ENCODE measurements at regions not wholly inside any gene's neighbourhood (a gene's known extent, or its start where the extent isn't known, plus 50 kb on each side); places are given as distances from the start of the nearest gene placed in this dataset.

DNA sequence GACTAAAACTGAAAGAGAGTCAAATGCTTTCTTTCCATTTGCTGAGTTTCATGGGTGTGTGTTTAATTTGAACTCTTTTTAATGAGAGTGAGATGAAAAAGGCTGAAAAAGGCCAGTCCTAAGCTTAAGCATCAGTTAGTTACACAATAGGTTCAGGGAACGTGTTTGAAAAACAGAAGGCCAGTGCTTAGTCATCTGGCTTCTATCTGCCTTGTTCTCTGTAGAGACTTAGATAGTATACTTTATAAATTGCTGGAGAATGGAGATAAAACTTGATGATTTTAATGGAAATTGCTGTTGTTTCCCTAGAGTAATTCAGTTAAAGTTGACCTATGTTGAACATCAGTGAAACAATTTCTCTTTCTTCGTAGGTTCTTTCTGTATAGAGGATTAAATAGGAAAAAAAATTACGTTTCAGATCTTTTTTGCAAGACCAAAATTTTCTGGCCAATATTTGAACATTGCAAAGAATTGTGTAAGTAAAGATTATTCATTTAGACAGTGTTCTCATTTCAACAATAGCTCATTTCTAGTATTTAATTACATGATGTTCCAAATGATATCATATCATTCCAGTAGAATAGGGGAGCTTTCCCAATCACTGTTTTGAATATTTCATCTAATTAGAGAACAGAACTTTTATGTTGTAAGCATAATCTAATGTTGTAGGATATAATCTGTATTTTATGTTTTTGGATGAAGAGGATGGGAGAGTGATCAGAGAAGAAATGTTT lies 1088.8 kb downstream of the ADGRL3 start:
- Mint-ChIP-seq H3K36me3 (ENCODE audit: low read depth) (no peaks in the 10 kb centered on the region), H3K4me3 (no peak overlapping the region), H3K4me1 (no peaks in the 10 kb centered on the region), H3K27ac (no peak overlapping the region), H3K9me3 (no peaks in the 10 kb centered on the region), H3K27me3 (no peaks in the 10 kb centered on the region)
- CTCF ChIA-PET: no interaction called here
- POLR2A ChIA-PET: no interaction called here
- DNase-seq: no peak

- Mint-ChIP-seq H3K36me3 (ENCODE audit: low read depth) (no peaks in the 10 kb centered on the region), H3K27ac (no peak overlapping the region), H3K4me1 (no peaks in the 10 kb centered on the region), H3K9me3 (peaks cover 3% of the 10 kb centered on the region), H3K4me3 (no peak overlapping the region), H3K27me3 (no peaks in the 10 kb centered on the region)
- no peak for DNase-seq
- ChIA-PET POLR2A (no interaction called here), CTCF (no interaction called here)
These were observed 1084.9 kb downstream of the ADGRL3 start for GRCh38 chr4:62285026-62285425.

DNA sequence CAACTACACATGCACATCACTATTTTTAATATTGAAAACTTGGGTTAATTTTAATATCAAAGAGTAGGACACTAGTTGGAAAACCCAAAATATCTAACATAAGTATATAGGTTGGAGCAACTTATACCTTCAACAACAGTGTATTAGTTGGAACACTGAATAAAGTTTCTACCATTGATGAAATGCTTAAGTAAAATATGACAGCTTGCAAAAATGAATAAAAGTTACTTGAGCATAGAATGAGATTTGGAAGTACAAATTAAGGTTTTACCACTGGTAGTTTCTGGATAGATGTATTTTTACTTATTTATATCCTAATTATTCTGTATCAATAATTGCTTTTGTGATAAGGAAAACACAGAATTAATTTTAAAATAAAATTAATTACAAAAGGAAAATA lies 1079.6 kb downstream of the ADGRL3 start:
- DNase-seq: no peak
- Mint-ChIP-seq H3K27ac (no peak overlapping the region), H3K4me1 (no peaks in the 10 kb centered on the region), H3K36me3 (ENCODE audit: low read depth) (no peaks in the 10 kb centered on the region), H3K27me3 (no peaks in the 10 kb centered on the region), H3K9me3 (peaks cover 3% of the 10 kb centered on the region), H3K4me3 (no peak overlapping the region)
- ChIA-PET CTCF (no interaction called here), POLR2A (no interaction called here)

- Mint-ChIP-seq H3K4me3 (no peak overlapping the region), H3K4me1 (no peaks in the 10 kb centered on the region), H3K36me3 (ENCODE audit: low read depth) (no peaks in the 10 kb centered on the region), H3K9me3 (peaks cover 10% of the 10 kb centered on the region), H3K27me3 (no peaks in the 10 kb centered on the region), H3K27ac (no peak overlapping the region)
- ChIA-PET POLR2A (no interaction called here), CTCF (no interaction called here)
- no peak for DNase-seq
These were observed 1075.3 kb downstream of the ADGRL3 start for GRCh38 chr4:62275470-62275869.

- POLR2A ChIA-PET: no interaction called here
- peaks cover 10% of the 10 kb centered on the region for H3K9me3 Mint-ChIP-seq
- no peaks in the 10 kb centered on the region for H3K27me3 Mint-ChIP-seq
- H3K4me1 Mint-ChIP-seq: no peaks in the 10 kb centered on the region
- H3K27ac Mint-ChIP-seq: no peak overlapping the region
- CTCF ChIA-PET: no interaction called here
- DNase-seq: no peak
- H3K36me3 Mint-ChIP-seq (ENCODE audit: low read depth): no peaks in the 10 kb centered on the region
- no peak overlapping the region for H3K4me3 Mint-ChIP-seq
These were observed 1074.7 kb downstream of the ADGRL3 start for GRCh38 chr4:62274782-62275181.

DNA sequence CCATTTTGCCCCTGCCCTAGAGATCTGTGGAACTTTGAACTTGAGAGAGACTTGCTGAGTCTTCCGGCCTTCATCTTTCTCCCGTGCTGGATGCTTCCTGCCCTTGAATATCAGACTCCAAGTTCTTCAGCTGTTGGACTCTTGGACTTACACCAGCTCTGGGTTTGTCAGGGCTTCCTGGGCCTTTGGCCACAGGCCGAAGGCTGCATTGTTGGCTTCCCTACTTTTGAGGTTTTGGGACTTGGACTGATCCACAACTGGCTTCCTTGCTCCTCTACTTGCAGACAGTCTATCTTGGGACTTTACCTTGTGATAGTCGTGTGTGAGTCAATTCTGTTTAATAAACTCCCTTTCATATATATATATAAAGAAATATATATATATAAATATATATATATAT lies 1071.0 kb downstream of the ADGRL3 start:
- no peaks in the 10 kb centered on the region for H3K36me3 Mint-ChIP-seq (ENCODE audit: low read depth)
- no peak overlapping the region for H3K27ac Mint-ChIP-seq
- ChIA-PET POLR2A (no interaction called here), CTCF (no interaction called here)
- no peaks in the 10 kb centered on the region for H3K27me3 Mint-ChIP-seq
- H3K4me1 Mint-ChIP-seq: no peaks in the 10 kb centered on the region
- DNase-seq: no peak
- H3K9me3 Mint-ChIP-seq: peaks cover 12% of the 10 kb centered on the region
- H3K4me3 Mint-ChIP-seq: no peak overlapping the region

DNA sequence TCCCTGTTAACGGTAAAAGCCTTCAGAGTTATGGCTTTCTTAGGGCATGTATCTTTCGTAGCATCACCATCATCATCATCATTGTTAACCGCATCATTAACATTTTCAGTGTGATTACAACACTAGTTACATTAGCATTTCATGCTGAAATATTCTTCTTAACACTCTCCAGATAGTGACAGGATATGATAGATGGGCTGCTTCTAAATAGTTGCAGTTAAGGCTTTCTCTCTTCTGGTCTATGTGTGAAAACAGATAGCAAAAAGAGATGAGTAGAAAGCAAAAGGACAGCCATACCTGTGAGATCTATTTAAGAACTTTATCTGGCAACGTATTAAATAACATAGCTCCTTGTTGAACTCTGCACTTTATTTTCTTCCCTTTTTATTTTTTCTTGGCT lies 1069.8 kb downstream of the ADGRL3 start:
- Mint-ChIP-seq H3K4me3 (no peak overlapping the region), H3K4me1 (no peaks in the 10 kb centered on the region), H3K36me3 (ENCODE audit: low read depth) (no peaks in the 10 kb centered on the region), H3K9me3 (peaks cover 12% of the 10 kb centered on the region), H3K27ac (no peak overlapping the region), H3K27me3 (no peaks in the 10 kb centered on the region)
- POLR2A ChIA-PET: no interaction called here
- no peak for DNase-seq
- CTCF ChIA-PET: no interaction called here

- H3K27me3 Mint-ChIP-seq: no peaks in the 10 kb centered on the region
- H3K27ac Mint-ChIP-seq: no peak overlapping the region
- H3K9me3 Mint-ChIP-seq: peaks cover 6% of the 10 kb centered on the region
- ChIA-PET POLR2A (no interaction called here), CTCF (no interaction called here)
- H3K36me3 Mint-ChIP-seq (ENCODE audit: low read depth): no peaks in the 10 kb centered on the region
- no peak for DNase-seq
- H3K4me1 Mint-ChIP-seq: no peaks in the 10 kb centered on the region
- no peak overlapping the region for H3K4me3 Mint-ChIP-seq
These were observed 1063.3 kb downstream of the ADGRL3 start for GRCh38 chr4:62263454-62263853.

GRCh38 chr4:62262676-62263075 lies 1062.5 kb downstream of the ADGRL3 start:
- CTCF ChIA-PET: no interaction called here
- no peak overlapping the region for H3K4me3 Mint-ChIP-seq

DNA sequence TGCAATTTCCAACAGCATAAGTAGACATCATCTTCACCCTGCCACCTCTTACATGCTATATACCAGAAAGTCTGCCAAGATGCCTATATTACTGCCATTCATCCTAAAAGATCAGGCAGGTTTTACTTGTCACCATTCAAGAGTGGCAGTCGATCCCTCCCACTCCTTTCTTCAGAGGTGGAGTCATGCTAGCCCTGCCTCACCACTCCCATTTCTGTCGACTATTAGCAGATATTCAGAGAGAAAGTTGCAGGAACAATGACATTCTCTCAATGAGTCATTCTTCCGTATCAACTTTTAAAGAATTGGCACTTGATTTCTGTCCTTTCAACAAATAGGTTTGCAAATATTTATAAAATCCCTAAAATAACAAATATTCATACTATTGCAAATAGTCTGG lies 1060.1 kb downstream of the ADGRL3 start:
- ChIA-PET CTCF (no interaction called here), POLR2A (no interaction called here)
- H3K4me1 Mint-ChIP-seq: no peaks in the 10 kb centered on the region
- no peaks in the 10 kb centered on the region for H3K27me3 Mint-ChIP-seq
- DNase-seq: no peak
- H3K9me3 Mint-ChIP-seq: peaks cover 9% of the 10 kb centered on the region
- H3K27ac Mint-ChIP-seq: no peak overlapping the region
- H3K4me3 Mint-ChIP-seq: no peak overlapping the region
- H3K36me3 Mint-ChIP-seq (ENCODE audit: low read depth): no peaks in the 10 kb centered on the region

More at GRCh38 chr4:62262676-62263075, 1062.5 kb downstream of the ADGRL3 start:
- H3K27me3 Mint-ChIP-seq: no peaks in the 10 kb centered on the region
- no peaks in the 10 kb centered on the region for H3K4me1 Mint-ChIP-seq
- H3K9me3 Mint-ChIP-seq: peaks cover 6% of the 10 kb centered on the region
- no peak for DNase-seq
- no peak overlapping the region for H3K27ac Mint-ChIP-seq
- H3K36me3 Mint-ChIP-seq (ENCODE audit: low read depth): no peaks in the 10 kb centered on the region
- POLR2A ChIA-PET: no interaction called here

DNA sequence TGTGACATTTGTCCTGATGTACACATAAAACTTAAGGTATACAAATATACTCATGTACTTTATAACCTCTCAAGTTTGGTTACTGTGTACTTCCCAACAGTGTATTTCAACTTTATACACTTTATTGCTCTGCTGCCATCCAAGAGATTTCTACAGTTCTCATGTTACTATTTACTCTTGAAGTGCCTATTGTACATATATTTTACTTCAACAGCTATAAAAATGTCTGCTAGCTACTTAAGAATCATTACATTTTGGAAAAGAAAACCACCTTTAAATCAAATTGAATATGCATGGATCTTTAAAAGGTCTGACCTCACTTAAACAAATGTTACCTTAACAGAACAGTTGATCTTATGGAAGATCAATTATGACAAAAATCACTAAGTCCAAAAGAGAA lies 1056.4 kb downstream of the ADGRL3 start:
- H3K4me1 Mint-ChIP-seq: no peaks in the 10 kb centered on the region
- H3K9me3 Mint-ChIP-seq: peaks cover 11% of the 10 kb centered on the region
- CTCF ChIA-PET: no interaction called here
- no peak overlapping the region for H3K27ac Mint-ChIP-seq
- no peak for DNase-seq
- H3K4me3 Mint-ChIP-seq: no peak overlapping the region
- no peaks in the 10 kb centered on the region for H3K27me3 Mint-ChIP-seq
- no peaks in the 10 kb centered on the region for H3K36me3 Mint-ChIP-seq (ENCODE audit: low read depth)
- POLR2A ChIA-PET: no interaction called here

- Mint-ChIP-seq H3K36me3 (ENCODE audit: low read depth) (no peaks in the 10 kb centered on the region), H3K27me3 (no peaks in the 10 kb centered on the region), H3K9me3 (peaks cover 9% of the 10 kb centered on the region), H3K4me3 (no peak overlapping the region), H3K4me1 (no peaks in the 10 kb centered on the region), H3K27ac (no peak overlapping the region)
- DNase-seq: no peak
- POLR2A ChIA-PET: no interaction called here
- CTCF ChIA-PET: no interaction called here
These were observed 1052.6 kb downstream of the ADGRL3 start for GRCh38 chr4:62252728-62253127.

DNA sequence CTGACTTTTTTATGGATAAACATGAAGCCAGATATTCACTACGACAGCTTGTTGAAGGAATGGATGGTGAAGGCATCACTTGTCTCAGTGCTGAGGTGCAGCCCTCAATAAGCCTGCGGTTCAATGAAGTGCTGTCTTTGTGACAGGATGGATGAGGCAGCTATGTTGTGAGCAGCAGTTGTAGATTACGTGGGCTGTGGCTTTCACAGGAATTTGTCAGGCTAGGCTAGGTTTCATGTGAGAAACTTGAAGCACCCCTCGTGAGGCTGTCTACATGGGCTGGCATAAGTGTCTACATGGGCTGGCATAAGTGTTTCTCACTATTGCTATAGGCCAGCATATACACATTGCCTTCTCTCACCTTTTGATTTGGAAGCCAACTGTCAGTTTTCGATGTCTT lies 1050.0 kb downstream of the ADGRL3 start:
- no peak for DNase-seq
- Mint-ChIP-seq H3K36me3 (ENCODE audit: low read depth) (no peaks in the 10 kb centered on the region), H3K4me1 (no peaks in the 10 kb centered on the region), H3K27ac (no peak overlapping the region), H3K4me3 (no peak overlapping the region), H3K9me3 (peaks cover 4% of the 10 kb centered on the region), H3K27me3 (no peaks in the 10 kb centered on the region)
- ChIA-PET CTCF (no interaction called here), POLR2A (no interaction called here)

DNA sequence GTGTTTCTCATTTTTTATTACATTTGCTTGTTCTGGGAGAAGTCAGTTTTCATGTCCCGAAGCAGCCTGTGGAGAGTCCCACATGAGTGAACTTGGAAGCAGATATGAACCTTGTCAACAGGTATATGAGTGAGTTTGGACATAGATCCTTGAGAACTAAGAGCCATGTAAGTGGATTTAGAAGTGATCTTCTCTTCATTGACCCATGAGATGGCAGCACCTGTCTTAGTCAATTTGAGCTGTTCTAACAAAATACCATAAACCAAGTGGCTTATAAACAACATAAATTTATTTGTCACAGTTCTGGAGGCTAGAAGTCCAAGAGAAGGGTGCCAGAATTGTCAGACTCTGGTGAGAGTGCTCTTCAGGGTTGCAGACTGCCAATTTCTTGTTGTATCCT lies 1043.8 kb downstream of the ADGRL3 start:
- Mint-ChIP-seq H3K9me3 (peaks cover 5% of the 10 kb centered on the region), H3K27ac (no peak overlapping the region), H3K27me3 (no peaks in the 10 kb centered on the region), H3K4me3 (no peak overlapping the region), H3K36me3 (ENCODE audit: low read depth) (no peaks in the 10 kb centered on the region), H3K4me1 (no peaks in the 10 kb centered on the region)
- ChIA-PET POLR2A (no interaction called here), CTCF (no interaction called here)
- no peak for DNase-seq

All from activated CD4-positive, alpha-beta T cell treated with anti-CD3 and anti-CD28 coated beads, Interleukin-2, amount 10 ng/mL, durations not matched to agents 7 days and 5 days (primary cell).